ENCODE measurements at regions not wholly inside any gene's neighbourhood (a gene's known extent, or its start where the extent isn't known, plus 50 kb on each side); places are given as distances from the start of the nearest gene placed in this dataset.
"Not testable (repeated sequence)": the region's sequence is repeated elsewhere in the genome, so short reads cannot be mapped to it uniquely, and the experiment has no call there.

DNA sequence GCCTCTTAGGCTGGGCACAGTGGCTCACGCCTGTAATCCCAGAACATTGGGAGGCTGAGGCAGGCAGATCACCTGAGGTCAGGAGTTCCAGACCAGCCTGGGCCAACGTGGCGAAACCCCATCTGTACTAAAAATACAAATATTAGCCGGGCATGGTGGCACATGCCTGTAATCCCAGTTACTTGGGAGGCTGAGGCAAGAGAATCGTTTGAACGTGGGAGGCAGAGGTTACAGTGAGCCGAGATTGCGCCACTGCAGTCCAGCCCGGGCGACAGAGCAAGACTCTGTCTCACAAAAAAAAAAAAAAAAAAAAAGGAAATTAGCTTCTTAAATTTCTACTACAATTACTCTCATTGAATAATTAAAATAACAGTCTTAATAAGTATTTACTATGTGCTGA lies 52.4 kb upstream of the JARID2 start:
- H3K56ac ChIP-seq (ENCODE audit: insufficient read length, low read depth, low read length); H3K23ac ChIP-seq (ENCODE audit: insufficient read length, low read depth, low read length); H3K36me3 Mint-ChIP-seq (ENCODE audit: insufficient read depth in 1 of 3, low read depth in 3 of 3); H3T11ph ChIP-seq (ENCODE audit: low read length); H2AFZ ChIP-seq (ENCODE audit: low read length); H4K5ac ChIP-seq (ENCODE audit: insufficient read length, low read depth, low read length); H3K9me3 Mint-ChIP-seq; H3K79me2 ChIP-seq (ENCODE audit: insufficient read depth, low read length); H3K4me3 Mint-ChIP-seq; H3K27ac ChIP-seq (ENCODE audit: insufficient read length, low read depth, low read length); H3K27ac Mint-ChIP-seq; H3K27me3 ChIP-seq (ENCODE audit: insufficient read depth, low read length); H3K79me1 ChIP-seq (ENCODE audit: insufficient read depth, low read depth, low read length, poor library complexity, severe bottlenecking); H4K20me1 ChIP-seq (ENCODE audit: control insufficient read depth, insufficient read depth, insufficient read length); H3K4me2 ChIP-seq (ENCODE audit: insufficient read depth, insufficient read length, low read length); H3K4me1 ChIP-seq (ENCODE audit: insufficient read depth, low read length); DNase-seq; H3K14ac ChIP-seq (ENCODE audit: insufficient read depth, low read length); H3K4me1 Mint-ChIP-seq; H2BK120ac ChIP-seq (ENCODE audit: low read depth, low read length, poor library complexity, severe bottlenecking); H3K27me3 Mint-ChIP-seq (ENCODE audit: low read depth); H2BK5ac ChIP-seq (ENCODE audit: insufficient read length, low read length); H3K18ac ChIP-seq (ENCODE audit: insufficient read length, low read depth, low read length); H3K9me3 ChIP-seq (ENCODE audit: control insufficient read depth, low read depth, low read length); H3K4ac ChIP-seq (ENCODE audit: low read depth, low read length); H4K91ac ChIP-seq (ENCODE audit: insufficient read length, low read depth, low read length); H2AK5ac ChIP-seq (ENCODE audit: insufficient read length, low read length); H2BK12ac ChIP-seq (ENCODE audit: insufficient read length, low read depth, low read length); H2BK20ac ChIP-seq (ENCODE audit: low read depth, low read length, poor library complexity, severe bottlenecking); H2BK15ac ChIP-seq (ENCODE audit: low read depth, low read length); H3K23me2 ChIP-seq (ENCODE audit: insufficient read length, low read depth, low read length, poor library complexity, severe bottlenecking); H3K9ac ChIP-seq (ENCODE audit: extremely low read depth, insufficient read length, low read length); H4K8ac ChIP-seq (replicated peaks; ENCODE audit: insufficient read length, low read depth, low read length): not testable (repeated sequence)
- no CpG with 5 or more reads among the region's 10 CpGs for WGBS (ENCODE audit: extremely low coverage, insufficient read length, low lambda C conversion rate)
